Testis (tissue), 2 donors: ENCODE measurements at regions not wholly inside any gene's neighbourhood (a gene's known extent, or its start where the extent isn't known, plus 50 kb on each side); places are given as distances from the start of the nearest gene placed in this dataset.

ENCODE experiments used
- CTCF ChIP-seq, 3 experiments: fragments of 450-650 bp in 2 of 3; fragments of 200-600 bp in 1 of 3; sonication (generic) in 1 of 3; IDR thresholded peaks; one replicate each; pipeline ENCODE4 v1.5.1; 2016 to 2019; ENCODE audit warnings: antibody characterized with exemption in 3 of 3, mild to moderate bottlenecking in 2 of 3, moderate library complexity in 1 of 3
- POLR2A ChIP-seq: fragments of 450-650 bp; IDR thresholded peaks from one replicate; pipeline ENCODE4 v1.6.1; 2017; ENCODE audit warnings: antibody characterized with exemption, mild to moderate bottlenecking, moderate library complexity

DNA sequence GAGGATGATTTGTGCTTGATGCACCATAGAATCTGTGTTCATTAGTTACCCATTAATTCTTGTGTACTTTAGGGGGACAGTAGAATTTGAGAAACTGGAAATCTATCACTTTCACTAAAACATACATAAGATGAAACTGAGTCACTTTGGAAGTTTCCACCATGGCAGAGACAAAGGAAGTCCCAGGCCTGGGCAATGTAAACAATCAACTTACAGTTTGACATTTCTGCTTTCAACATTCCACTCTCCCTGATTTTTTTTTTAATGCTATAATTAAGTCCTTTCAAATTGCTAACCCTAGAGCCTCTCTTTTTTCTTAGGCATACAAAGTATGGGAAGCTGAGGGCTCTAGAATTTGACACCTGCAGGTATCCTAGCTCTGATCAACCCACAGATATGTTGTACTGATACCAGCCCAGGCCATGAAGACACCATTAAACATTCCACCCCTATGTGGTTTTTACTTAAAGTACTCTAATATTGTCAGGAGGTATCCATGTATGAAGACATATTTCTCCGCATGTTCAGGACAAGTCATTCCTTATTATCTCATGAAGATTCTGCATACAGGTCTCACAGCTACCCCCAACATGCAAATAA, 88.5 kb upstream of the GLS start:
- TF ChIP-seq CTCF (IDR thresholded peaks at IDR 0.05) (no peak), POLR2A (no peak)
